HCT116 (cell line): ENCODE measurements at regions not wholly inside any gene's neighbourhood (a gene's known extent, or its start where the extent isn't known, plus 50 kb on each side); places are given as distances from the start of the nearest gene placed in this dataset.
"Not testable (repeated sequence)": the region's sequence is repeated elsewhere in the genome, so short reads cannot be mapped to it uniquely, and the experiment has no call there.

Experiments used
- ATAC-seq: fragments of 200-7000 bp; cut with Tn5 transposase; 2 replicates; pipeline ENCODE4 v1.9.1; 2020; ENCODE audit warnings: mild to moderate bottlenecking, moderate library complexity
- BruUV-seq: library from RNA; stranded (reverse); fragments of 400-500 nt; replicated peaks from 2 replicates; lab custom pipeline; 2021; lab: Mats Ljungman, UMichigan
- CTCF ChIA-PET: fragments of 300-600 bp; sonication (Branson Sonifier 250); formaldehyde crosslinking; loops from one replicate; lab custom pipeline; 2021; ENCODE audit warnings: antibody characterized with exemption; lab: Charles Lee
- POLR2A ChIA-PET: fragments of 300-600, 350-600 bp; sonication (Branson Sonifier 250); formaldehyde crosslinking; loops from one replicate; lab custom pipeline; 2021; ENCODE audit warnings: antibody characterized with exemption; lab: Charles Lee
- RAD21 ChIA-PET, 2 experiments: fragments of 300-600 bp; sonication (Branson Sonifier 250); formaldehyde crosslinking; loops; one replicate each; lab custom pipeline; 2023; ENCODE audit warnings: low total read pairs in 2 of 2; ENCODE audit not compliant: uncharacterized antibody in 2 of 2, unreplicated experiment in 2 of 2, low non-redundant PET in 1 of 2; lab: Charles Lee
- DNase-seq: peaks from one replicate; pipeline ENCODE4 v3.0.0-alpha.2; 2010; ENCODE audit warnings: low read depth, low spot score
- H2AFZ ChIP-seq: fragments of 200-600 bp; shearing (Covaris generic), sonication (generic); 2 replicates; pipeline ENCODE4 v1.6.1; 2017; ENCODE audit warnings: low read depth, mixed run types, mixed read lengths, antibody characterized with exemption, low read length; ENCODE audit not compliant: poor library complexity, severe bottlenecking
- H3K27ac ChIP-seq: 2 replicates; pipeline ENCODE4 v1.5.1; 2012; ENCODE audit warnings: low read depth, low read length
- H3K27me3 ChIP-seq: fragments of 200-600 bp; sonication (generic); 2 replicates; pipeline ENCODE4 v1.6.1; 2016; ENCODE audit warnings: mixed run types, low read length, mixed read lengths; ENCODE audit not compliant: insufficient read depth
- H3K36me3 ChIP-seq, 2 experiments: fragments of 200-500 bp in 1 of 2; fragments of 200-600 bp in 1 of 2; sonication (Bioruptor generic) in 1 of 2; sonication (generic) in 1 of 2; 2 replicates each; pipeline versions ENCODE4 v1.5.1 to v1.6.1; 2014 to 2016; ENCODE audit warnings: low read length in 2 of 2, inconsistent platforms in 1 of 2, mixed read lengths in 1 of 2, mixed run types in 1 of 2; ENCODE audit not compliant: insufficient read depth in 2 of 2, control insufficient read depth in 1 of 2
- H3K4me1 ChIP-seq, 2 experiments: fragments of 200-600 bp in 1 of 2; sonication (generic) in 1 of 2; 2 replicates each; pipeline versions ENCODE4 v1.5.1 to v1.6.1; 2012 to 2017; ENCODE audit warnings: low read length in 2 of 2, inconsistent platforms in 1 of 2, mild to moderate bottlenecking in 1 of 2, mixed read lengths in 1 of 2, mixed run types in 1 of 2, moderate library complexity in 1 of 2; ENCODE audit not compliant: insufficient read depth in 2 of 2, control insufficient read depth in 1 of 2
- H3K4me2 ChIP-seq: fragments of 200-600 bp; sonication (generic); 2 replicates; pipeline ENCODE4 v1.6.1; 2017; ENCODE audit warnings: mixed run types, low read length, mixed read lengths
- H3K4me3 ChIP-seq, 2 experiments: fragments of 200-600 bp in 1 of 2; sonication (generic) in 1 of 2; replicated peaks in 1 of 2; 2 replicates each; pipeline ENCODE4 v1.5.1; 2011 to 2016; ENCODE audit warnings: low read length in 2 of 2, control low read depth in 1 of 2, low read depth in 1 of 2, mild to moderate bottlenecking in 1 of 2, mixed read lengths in 1 of 2, mixed run types in 1 of 2
- H3K79me2 ChIP-seq: fragments of 200-600 bp; sonication (generic); 2 replicates; pipeline ENCODE4 v1.6.1; 2017; ENCODE audit warnings: mild to moderate bottlenecking, mixed run types, low read length, moderate library complexity, mixed read lengths; ENCODE audit not compliant: insufficient read depth
- H3K9ac ChIP-seq: fragments of 200-600 bp; sonication (generic); 2 replicates; pipeline ENCODE4 v1.6.1; 2016; ENCODE audit warnings: low read length, mixed read lengths
- H3K9me2 ChIP-seq: fragments of 200-600 bp; sonication (generic), shearing (Covaris generic); 2 replicates; pipeline ENCODE4 v1.6.1; 2017; ENCODE audit warnings: mixed run types, mild to moderate bottlenecking, moderate library complexity; ENCODE audit not compliant: insufficient read depth
- H3K9me3 ChIP-seq, 2 experiments: fragments of 200-500 bp in 1 of 2; fragments of 200-600 bp in 1 of 2; sonication (Bioruptor generic) in 1 of 2; sonication (generic) in 1 of 2; 2 replicates each; pipeline ENCODE4 v1.6.1; 2014 to 2017; ENCODE audit warnings: low read length in 2 of 2, mixed read lengths in 2 of 2, inconsistent platforms in 1 of 2, low read depth in 1 of 2, mild to moderate bottlenecking in 1 of 2, mixed run types in 1 of 2, moderate library complexity in 1 of 2; ENCODE audit not compliant: control insufficient read depth in 1 of 2, insufficient read depth in 1 of 2
- H4K20me1 ChIP-seq: fragments of 200-600 bp; sonication (generic), shearing (Covaris generic); 2 replicates; pipeline ENCODE4 v1.6.1; 2017; ENCODE audit warnings: mixed run types, mild to moderate bottlenecking, moderate library complexity; ENCODE audit not compliant: insufficient read depth
- TCF7L2 ChIP-seq: IDR thresholded peaks from 2 replicates; pipeline ENCODE4 v1.7.0; 2011; ENCODE audit warnings: borderline replicate concordance, inconsistent platforms; ENCODE audit not compliant: insufficient read depth, insufficient read length; ENCODE audit errors: extremely low read depth
- intact Hi-C: fragments of 100-400 bp; cut with micrococcal nuclease; formaldehyde crosslinking; loops from 2 replicates; pipeline ENCODE4 v1.10.0; 2022

- H3K4me3 ChIP-seq, H3K9me3 ChIP-seq, H3K4me2 ChIP-seq, H3K9me2 ChIP-seq, intact Hi-C loops, CTCF ChIA-PET, DNase-seq, H3K79me2 ChIP-seq, H3K9ac ChIP-seq, H2AFZ ChIP-seq, H4K20me1 ChIP-seq, ATAC-seq, H3K4me1 ChIP-seq, H3K27ac ChIP-seq, H3K27me3 ChIP-seq, POLR2A ChIA-PET, H3K36me3 ChIP-seq, RAD21 ChIA-PET, BruUV-seq: not testable (repeated sequence)
Observed at GRCh38 chr7:153765869-153766268, 286.3 kb upstream of the DPP6 start.

GRCh38 chr7:153766926-153767325 lies 285.3 kb upstream of the DPP6 start:
- H3K9ac ChIP-seq, H3K9me3 ChIP-seq, RAD21 ChIA-PET, CTCF ChIA-PET, H3K9me2 ChIP-seq, DNase-seq, BruUV-seq, H2AFZ ChIP-seq, H3K4me2 ChIP-seq, ATAC-seq, H3K4me3 ChIP-seq, H3K4me1 ChIP-seq, H3K27ac ChIP-seq, H3K27me3 ChIP-seq, intact Hi-C loops, H4K20me1 ChIP-seq, H3K36me3 ChIP-seq, H3K79me2 ChIP-seq, POLR2A ChIA-PET: not testable (repeated sequence)

GRCh38 chr7:153772966-153773365 lies 279.2 kb upstream of the DPP6 start:
- ChIA-PET CTCF (no interaction called here), POLR2A (no interaction called here), RAD21 (no interaction called here)
- no peak for ATAC-seq
- Histone ChIP-seq H3K79me2 (no peaks in the 10 kb centered on the region), H2AFZ (no peak overlapping the region), H3K9me3 (no peaks in the 10 kb centered on the region), H4K20me1 (no peaks in the 10 kb centered on the region), H3K4me3 (no peak overlapping the region), H3K9ac (no peak overlapping the region), H3K27me3 (no peaks in the 10 kb centered on the region), H3K4me1 (no peaks in the 10 kb centered on the region), H3K27ac (no peak overlapping the region), H3K36me3 (no peaks in the 10 kb centered on the region), H3K9me2 (no peaks in the 10 kb centered on the region), H3K4me2 (no peak overlapping the region)
- TF ChIP-seq TCF7L2, result no peak
- BruUV-seq, result no TSS peak
- no peak for DNase-seq
- intact Hi-C loops, result no loop called here

GRCh38 chr7:153776940-153777339 lies 275.3 kb upstream of the DPP6 start:
- H3K27me3 ChIP-seq, CTCF ChIA-PET, intact Hi-C loops, ATAC-seq, POLR2A ChIA-PET, DNase-seq, H3K27ac ChIP-seq, H3K79me2 ChIP-seq, H3K4me1 ChIP-seq, H2AFZ ChIP-seq, H3K4me3 ChIP-seq, H3K4me2 ChIP-seq, RAD21 ChIA-PET, H3K9me3 ChIP-seq, H3K9ac ChIP-seq, H4K20me1 ChIP-seq, H3K36me3 ChIP-seq, BruUV-seq, H3K9me2 ChIP-seq: not testable (repeated sequence)
